Mesenchymal stem cell (in vitro differentiated cells and primary cell): ENCODE measurements at regions not wholly inside any gene's neighbourhood (a gene's known extent, or its start where the extent isn't known, plus 50 kb on each side); places are given as distances from the start of the nearest gene placed in this dataset.

Experiments
- DNase-seq: peaks from one replicate; pipeline ENCODE4 v3.0.0-alpha.2; 2013
- H2AFZ ChIP-seq: one replicate; pipeline ENCODE4 v1.6.1; 2013; ENCODE audit warnings: low read depth, mild to moderate bottlenecking, control low read depth, inconsistent platforms, low read length, moderate library complexity
- H2AK5ac ChIP-seq: 2 replicates; pipeline ENCODE4 v1.6.1; 2013; ENCODE audit warnings: low read length, moderate library complexity, mild to moderate bottlenecking, inconsistent platforms; ENCODE audit not compliant: severe bottlenecking
- H2BK120ac ChIP-seq: one replicate; pipeline ENCODE4 v1.6.1; 2013; ENCODE audit warnings: low read depth, mild to moderate bottlenecking, inconsistent platforms, low read length, moderate library complexity
- H2BK12ac ChIP-seq, 2 experiments: one replicate each; pipeline ENCODE4 v1.6.1; 2013; ENCODE audit warnings: inconsistent platforms in 2 of 2, low read length in 2 of 2, mild to moderate bottlenecking in 2 of 2, moderate library complexity in 2 of 2, control low read depth in 1 of 2
- H2BK15ac ChIP-seq: one replicate; pipeline ENCODE4 v1.6.1; 2013; ENCODE audit warnings: mild to moderate bottlenecking, low read depth, inconsistent platforms; ENCODE audit not compliant: poor library complexity, severe bottlenecking
- H2BK5ac ChIP-seq: 2 replicates; pipeline ENCODE4 v1.6.1; 2013; ENCODE audit warnings: low read depth, mild to moderate bottlenecking, low read length, control low read depth, inconsistent platforms; ENCODE audit not compliant: poor library complexity, severe bottlenecking
- H3K14ac ChIP-seq, 2 experiments: one replicate each; pipeline ENCODE4 v1.6.1; 2013; ENCODE audit warnings: inconsistent platforms in 2 of 2, low read length in 2 of 2, control low read depth in 1 of 2, mild to moderate bottlenecking in 1 of 2, moderate library complexity in 1 of 2
- H3K18ac ChIP-seq, 2 experiments: one replicate each; pipeline ENCODE4 v1.6.1; 2013; ENCODE audit warnings: inconsistent platforms in 2 of 2, low read length in 2 of 2, control low read depth in 1 of 2, low read depth in 1 of 2, mild to moderate bottlenecking in 1 of 2
- H3K23ac ChIP-seq, 2 experiments: one replicate each; pipeline ENCODE4 v1.6.1; 2013; ENCODE audit warnings: inconsistent platforms in 2 of 2, low read length in 2 of 2, mild to moderate bottlenecking in 2 of 2, moderate library complexity in 2 of 2, control low read depth in 1 of 2
- H3K27ac ChIP-seq: 2 replicates; pipeline ENCODE4 v1.5.1; 2013; ENCODE audit warnings: mild to moderate bottlenecking, moderate library complexity, low read length, control low read depth, inconsistent platforms; ENCODE audit not compliant: poor library complexity, severe bottlenecking
- H3K27me3 ChIP-seq, 2 experiments: 2 replicates each; pipeline versions ENCODE4 v1.6.1 to v1.7.0; 2013; ENCODE audit warnings: low read length in 2 of 2, mild to moderate bottlenecking in 2 of 2, moderate library complexity in 2 of 2, control low read depth in 1 of 2, inconsistent platforms in 1 of 2; ENCODE audit not compliant: control insufficient read depth in 1 of 2, insufficient read depth in 1 of 2
- H3K36me3 ChIP-seq, 2 experiments: 2 replicates each; pipeline versions ENCODE4 v1.6.1 to v1.7.0; 2013; ENCODE audit warnings: low read length in 2 of 2, control low read depth in 1 of 2, inconsistent platforms in 1 of 2, low read depth in 1 of 2, mild to moderate bottlenecking in 1 of 2; ENCODE audit not compliant: insufficient read depth in 2 of 2, control insufficient read depth in 1 of 2
- H3K4ac ChIP-seq, 2 experiments: one replicate each; pipeline ENCODE4 v1.6.1; 2013; ENCODE audit warnings: inconsistent platforms in 2 of 2, low read length in 2 of 2, mild to moderate bottlenecking in 2 of 2, moderate library complexity in 2 of 2, control low read depth in 1 of 2, low read depth in 1 of 2
- H3K4me1 ChIP-seq: 2 replicates; pipeline ENCODE4 v1.6.1; 2013; ENCODE audit warnings: low read depth, low read length, control low read depth; ENCODE audit not compliant: control insufficient read depth, insufficient read depth
- H3K4me2 ChIP-seq: 2 replicates; pipeline ENCODE4 v1.6.1; 2013; ENCODE audit warnings: low read length, mild to moderate bottlenecking, inconsistent platforms; ENCODE audit not compliant: poor library complexity, severe bottlenecking
- H3K4me3 ChIP-seq, 2 experiments: 2 replicates each; pipeline versions ENCODE4 v1.5.1 to v1.7.0; 2013; ENCODE audit warnings: low read length in 2 of 2, mild to moderate bottlenecking in 2 of 2, control low read depth in 1 of 2, low read depth in 1 of 2; ENCODE audit not compliant: insufficient read depth in 1 of 2
- H3K79me1 ChIP-seq: replicated peaks from 2 replicates; pipeline ENCODE4 v1.6.1; 2013; ENCODE audit warnings: mild to moderate bottlenecking, control low read depth, low read length, inconsistent platforms; ENCODE audit not compliant: poor library complexity, severe bottlenecking
- H3K9ac ChIP-seq: 2 replicates; pipeline ENCODE4 v1.7.0; 2013; ENCODE audit warnings: mild to moderate bottlenecking, low read length, moderate library complexity
- H3K9me3 ChIP-seq: 2 replicates; pipeline ENCODE4 v1.7.0; 2013; ENCODE audit warnings: mild to moderate bottlenecking, low read length; ENCODE audit not compliant: control insufficient read depth
- H4K8ac ChIP-seq: one replicate; pipeline ENCODE4 v1.6.1; 2013; ENCODE audit warnings: inconsistent platforms, mild to moderate bottlenecking, low read length, moderate library complexity
- H4K91ac ChIP-seq: one replicate; pipeline ENCODE4 v1.6.1; 2013; ENCODE audit warnings: mild to moderate bottlenecking, low read length, inconsistent platforms
- WGBS: methylation state at CpG from one replicate; pipeline ENCODE4 v1.1.7; 2013; ENCODE audit warnings: mixed read lengths; 5-methylcytosine and 5-hydroxymethylcytosine counted together

DNA sequence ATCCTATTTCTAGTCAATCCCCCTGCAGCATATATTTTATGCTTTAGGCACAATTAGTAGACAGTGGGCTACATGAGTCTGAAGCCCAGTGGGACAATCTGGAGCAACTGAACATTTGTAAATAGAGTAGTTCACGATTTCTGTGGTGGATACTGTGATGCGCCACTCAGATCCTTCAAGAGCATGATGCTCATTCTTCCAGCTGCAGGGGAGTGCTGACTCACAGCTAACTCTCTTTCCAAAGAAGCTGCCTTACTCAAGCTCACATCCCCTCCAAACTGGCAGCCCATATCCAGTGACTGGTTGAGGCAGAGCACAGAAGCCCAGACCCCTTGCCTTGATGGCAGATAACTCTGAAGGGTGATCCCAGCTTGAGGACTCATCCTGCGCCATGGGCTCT is 224.2 kb upstream of the EEA1 start:
- Histone ChIP-seq H3K9me3 (peaks cover 2% of the 10 kb centered on the region), H3K4ac (no peak overlapping the region), H4K91ac (no peak overlapping the region), H3K9ac (no peak overlapping the region), H3K23ac (no peak overlapping the region), H3K27ac (no peak overlapping the region), H2AFZ (no peak overlapping the region), H4K8ac (no peak overlapping the region), H2AK5ac (no peak overlapping the region), H2BK120ac (no peak overlapping the region), H3K4me3 (no peak overlapping the region), H3K14ac (no peak overlapping the region), H2BK12ac (no peak overlapping the region), H2BK5ac (no peak overlapping the region), H3K4me1 (no peaks in the 10 kb centered on the region), H3K18ac (no peak overlapping the region), H3K27me3 (no peaks in the 10 kb centered on the region), H3K4me2 (no peak overlapping the region), H3K36me3 (no peaks in the 10 kb centered on the region), H3K79me1 (no peaks in the 10 kb centered on the region), H2BK15ac (no peak overlapping the region)
- DNase-seq: no peak
- 90% methylated on average over 3 of the region's 3 CpGs for WGBS

DNA sequence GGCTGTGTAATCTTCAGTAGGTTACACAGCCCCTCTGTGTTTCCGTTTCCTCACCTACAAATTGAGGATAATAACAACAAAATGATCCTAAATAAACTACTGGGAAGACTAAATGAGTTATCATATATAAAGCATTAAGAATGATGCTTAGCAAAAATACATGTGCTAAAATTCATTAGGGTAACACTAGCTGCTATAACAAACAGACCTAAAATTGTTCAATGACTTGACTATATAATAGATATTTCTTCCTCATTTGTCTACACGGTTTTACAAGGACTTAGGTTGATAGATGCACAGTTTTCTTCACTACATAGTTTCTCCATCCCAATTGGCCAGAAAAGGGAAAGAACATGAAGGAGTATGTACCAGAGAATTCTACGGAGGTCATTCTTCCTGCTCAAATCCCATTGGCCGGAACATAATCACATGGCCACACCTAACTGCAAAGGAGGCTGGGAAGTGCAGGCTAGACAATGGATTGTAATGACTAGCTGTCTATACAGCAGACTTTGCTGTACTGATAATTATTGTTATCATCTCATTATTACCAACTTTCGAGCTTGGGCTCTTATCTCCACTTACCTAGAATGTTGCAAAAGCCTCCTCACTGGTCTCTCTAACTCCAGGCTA is 223.5 kb upstream of the NUDT4 start:
- Histone ChIP-seq H2BK12ac (no peak overlapping the region), H3K23ac (no peak overlapping the region), H3K4me3 (no peak overlapping the region), H3K4ac (no peak overlapping the region), H3K27me3 (no peaks in the 10 kb centered on the region), H2BK5ac (no peak overlapping the region), H2AK5ac (no peak overlapping the region), H3K9me3 (peaks cover 6% of the 10 kb centered on the region), H3K14ac (no peak overlapping the region), H3K9ac (no peak overlapping the region), H3K36me3 (no peaks in the 10 kb centered on the region), H3K18ac (no peak overlapping the region), H3K27ac (no peak overlapping the region), H2BK120ac (no peak overlapping the region), H4K8ac (no peak overlapping the region), H3K4me2 (no peak overlapping the region), H2BK15ac (no peak overlapping the region), H3K79me1 (no peaks in the 10 kb centered on the region), H2AFZ (no peak overlapping the region), H3K4me1 (no peaks in the 10 kb centered on the region), H4K91ac (no peak overlapping the region)
- WGBS: 100% methylated on average over 1 of the region's 5 CpGs
- no peak for DNase-seq

DNA sequence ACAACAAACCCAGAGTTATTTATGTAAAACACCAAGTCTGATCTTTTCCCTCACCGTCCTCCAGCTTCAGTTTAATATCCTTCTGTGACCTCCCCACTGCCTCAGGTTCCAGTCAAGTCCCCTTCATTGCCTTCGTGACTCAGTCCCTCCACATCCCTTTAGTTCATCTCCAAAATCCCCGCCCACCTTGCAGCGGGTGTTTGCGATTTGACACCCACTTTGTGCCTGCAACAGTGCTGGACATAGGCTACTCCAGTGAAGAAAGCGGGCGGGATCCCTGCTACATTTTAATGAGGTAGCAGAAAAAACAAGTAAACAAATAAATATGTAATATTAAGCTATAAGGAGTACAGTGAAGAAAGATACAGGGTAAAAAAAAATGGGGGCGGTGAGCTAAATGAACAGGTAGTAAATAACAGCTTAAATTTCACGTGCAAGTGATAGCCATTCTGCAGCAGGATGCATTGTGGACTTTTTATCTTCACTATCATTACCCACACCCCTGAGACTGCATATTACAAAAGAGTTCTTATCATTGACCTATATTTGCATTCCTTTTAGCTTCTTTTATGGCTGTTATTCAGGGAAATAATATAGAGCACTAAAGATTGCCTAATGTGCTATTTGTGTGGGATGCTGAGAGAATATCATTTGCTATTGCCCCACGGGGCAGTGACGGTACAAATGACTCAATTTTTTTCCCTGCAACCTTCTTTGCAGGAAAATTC is 222.8 kb upstream of the NUDT4 start:
- no peaks in the 10 kb centered on the region for H3K4me1 ChIP-seq
- no peak overlapping the region for H3K14ac ChIP-seq
- no peak overlapping the region for H3K27ac ChIP-seq
- no peaks in the 10 kb centered on the region for H3K36me3 ChIP-seq
- H3K23ac ChIP-seq: no peak overlapping the region
- H3K27me3 ChIP-seq: no peaks in the 10 kb centered on the region
- WGBS: 91% methylated on average over 5 of the region's 11 CpGs
- no peak for DNase-seq
- no peaks in the 10 kb centered on the region for H3K79me1 ChIP-seq
- H3K9me3 ChIP-seq: peaks cover 6% of the 10 kb centered on the region
- no peak overlapping the region for H3K4me2 ChIP-seq
- no peak overlapping the region for H3K18ac ChIP-seq
- H2BK120ac ChIP-seq: no peak overlapping the region
- H2AK5ac ChIP-seq: no peak overlapping the region
- no peak overlapping the region for H2BK5ac ChIP-seq
- no peak overlapping the region for H4K8ac ChIP-seq
- no peak overlapping the region for H3K4me3 ChIP-seq
- H3K4ac ChIP-seq: no peak overlapping the region
- H3K9ac ChIP-seq: no peak overlapping the region
- no peak overlapping the region for H2AFZ ChIP-seq
- no peak overlapping the region for H4K91ac ChIP-seq
- H2BK12ac ChIP-seq: no peak overlapping the region
- H2BK15ac ChIP-seq: no peak overlapping the region

DNA sequence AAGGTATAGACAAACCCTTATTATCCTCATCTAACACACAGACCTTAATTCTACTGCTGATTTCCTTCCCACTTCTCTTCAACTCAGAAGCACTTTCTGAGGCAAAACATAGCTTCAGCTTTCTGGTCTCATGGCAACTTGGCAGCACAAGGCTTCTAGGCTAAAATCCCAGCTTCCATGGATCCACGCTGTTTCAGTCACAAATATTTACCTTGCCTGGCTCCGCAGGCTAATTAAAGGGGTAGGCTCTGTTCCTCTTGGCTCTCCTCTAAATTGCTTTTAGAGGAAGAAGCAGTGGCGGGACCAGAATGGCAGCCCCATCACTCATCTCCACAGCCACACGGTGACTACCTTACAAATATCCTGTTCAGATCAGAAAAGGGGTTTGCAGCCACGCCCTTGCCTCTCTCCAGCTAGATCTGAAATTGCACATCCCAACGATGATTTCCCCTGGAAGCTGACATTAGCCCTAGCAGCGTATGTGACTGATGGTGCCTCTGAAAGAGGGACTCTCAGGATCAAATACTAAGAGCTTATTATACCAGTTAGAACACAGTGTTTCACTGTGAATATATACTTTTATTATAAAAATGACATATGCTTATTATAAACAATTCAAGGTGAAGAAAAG is 221.5 kb upstream of the NUDT4 start:
- H3K9ac ChIP-seq: no peak overlapping the region
- H3K27me3 ChIP-seq: no peaks in the 10 kb centered on the region
- no peak overlapping the region for H3K18ac ChIP-seq
- H4K91ac ChIP-seq: no peak overlapping the region
- no peak overlapping the region for H3K4me2 ChIP-seq
- no peak overlapping the region for H2BK15ac ChIP-seq
- H2AK5ac ChIP-seq: no peak overlapping the region
- H3K4me1 ChIP-seq: no peaks in the 10 kb centered on the region
- H4K8ac ChIP-seq: no peak overlapping the region
- peaks cover 6% of the 10 kb centered on the region for H3K9me3 ChIP-seq
- no peak overlapping the region for H3K23ac ChIP-seq
- H2AFZ ChIP-seq: no peak overlapping the region
- H3K4me3 ChIP-seq: no peak overlapping the region
- H3K4ac ChIP-seq: no peak overlapping the region
- no peak overlapping the region for H2BK120ac ChIP-seq
- H2BK12ac ChIP-seq: no peak overlapping the region
- no peak for DNase-seq
- H3K79me1 ChIP-seq: no peaks in the 10 kb centered on the region
- no peak overlapping the region for H2BK5ac ChIP-seq
- 61% methylated on average over 7 of the region's 7 CpGs for WGBS
- H3K27ac ChIP-seq: no peak overlapping the region
- H3K36me3 ChIP-seq: no peaks in the 10 kb centered on the region
- H3K14ac ChIP-seq: no peak overlapping the region
